ENCODE measurements at regions not wholly inside any gene's neighbourhood (a gene's known extent, or its start where the extent isn't known, plus 50 kb on each side); places are given as distances from the start of the nearest gene placed in this dataset.

DNA sequence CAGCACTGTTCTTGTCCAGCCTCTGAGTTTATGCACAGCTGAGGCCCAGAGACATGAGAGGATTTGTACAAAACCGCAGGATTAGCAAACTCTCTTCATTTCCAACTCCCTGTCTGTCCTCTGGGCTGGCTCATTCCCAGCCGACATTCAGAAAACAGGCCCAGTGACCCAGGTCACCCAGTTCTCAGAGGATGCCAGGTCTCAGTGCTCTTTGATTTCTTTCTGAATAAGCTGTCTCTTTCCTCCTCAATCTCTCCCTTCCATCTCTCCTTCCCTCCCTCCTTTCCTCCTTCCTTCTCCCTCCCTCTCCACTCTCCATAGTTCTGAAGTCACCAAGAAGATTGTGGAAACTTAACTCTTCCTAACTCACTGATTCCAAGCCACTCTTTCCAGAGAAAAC lies 372.7 kb upstream of the SULF2 start:
- no peak for DNase-seq (ENCODE audit: low read depth)

- no peak for DNase-seq (ENCODE audit: low read depth)
Observed at GRCh38 chr20:48156951-48157700, 371.8 kb upstream of the SULF2 start.

DNA sequence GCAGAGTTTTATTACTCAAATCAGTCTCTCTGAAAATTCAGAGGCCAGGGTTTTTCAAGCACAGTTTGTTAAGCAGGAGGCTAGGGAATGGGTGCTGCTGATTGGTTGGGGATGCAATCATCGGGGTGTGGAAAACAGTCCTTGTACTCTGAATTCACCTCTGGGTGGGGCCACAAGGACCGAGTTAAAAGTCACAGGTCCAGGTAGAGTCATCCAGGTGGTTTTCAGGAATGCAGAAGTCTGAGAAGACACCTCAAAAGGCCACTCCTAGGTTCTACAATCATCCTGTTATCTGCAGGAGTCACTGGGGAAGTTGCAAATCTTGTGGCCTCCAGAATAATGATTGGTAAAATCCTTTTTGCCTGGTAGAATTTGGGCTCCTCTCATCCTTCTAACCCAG lies 371.2 kb upstream of the SULF2 start:
- DNase-seq (ENCODE audit: low read depth) = no peak

- DNase-seq (ENCODE audit: low read depth) = no peak
Observed at GRCh38 chr20:48155268-48155667, 370.0 kb upstream of the SULF2 start.

DNA sequence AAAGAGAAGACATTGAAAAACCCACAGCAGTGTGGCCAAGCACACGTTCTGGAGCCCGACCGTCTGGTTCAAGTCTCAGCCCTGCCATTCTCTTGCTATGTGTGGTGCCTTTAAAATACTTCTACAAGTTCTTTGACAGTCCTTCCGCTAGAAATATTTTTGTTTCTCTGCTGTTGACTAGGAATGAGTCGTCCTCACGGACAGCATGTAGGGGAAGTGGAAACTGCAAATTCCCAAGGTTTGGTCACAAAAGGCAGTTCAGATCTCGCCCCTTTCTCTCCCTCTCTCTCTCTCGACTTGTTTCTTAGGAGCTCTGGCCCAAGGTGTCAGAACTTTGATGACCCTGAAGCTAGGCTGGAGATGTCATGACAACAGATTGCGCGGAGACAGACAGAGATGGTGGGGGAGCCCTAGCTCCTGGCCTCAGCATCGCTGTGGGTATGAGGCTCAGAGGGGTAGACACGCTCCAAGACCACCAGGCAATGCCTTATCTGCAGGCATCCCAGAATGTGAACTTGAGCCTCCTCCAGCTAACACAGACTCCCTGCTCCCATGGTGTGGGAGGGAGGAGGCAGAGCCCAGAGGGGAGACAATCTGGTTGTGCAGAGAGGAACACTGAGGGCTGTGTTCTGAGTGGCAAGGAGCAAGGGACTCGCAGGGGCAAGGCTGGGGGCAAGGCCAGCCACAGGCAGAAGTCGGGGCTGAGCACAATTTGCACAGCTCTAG lies 368.9 kb upstream of the SULF2 start:
- no peak for DNase-seq (ENCODE audit: low read depth)

GRCh38 chr20:48153523-48153922 lies 368.2 kb upstream of the SULF2 start:
- DNase-seq (ENCODE audit: low read depth) = no peak

DNA sequence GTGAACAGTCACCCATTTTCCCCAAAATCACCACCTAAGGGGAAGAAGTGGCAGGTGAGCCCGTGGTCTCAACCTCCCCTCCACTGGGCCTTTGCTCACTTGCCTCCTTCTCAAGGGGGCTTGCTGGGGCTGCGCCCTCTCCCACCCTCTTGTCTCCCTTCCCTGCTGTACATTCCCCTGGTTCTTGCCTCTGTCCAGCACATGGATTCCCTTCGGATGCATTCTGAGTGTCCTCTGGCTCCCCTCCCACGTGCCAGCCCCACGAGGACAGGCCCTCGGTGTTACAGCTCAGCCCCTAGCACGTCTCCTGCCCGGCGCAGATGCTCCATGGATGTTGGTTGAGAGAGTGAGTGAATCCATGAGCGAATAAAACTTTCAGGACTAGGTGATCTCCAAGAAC lies 367.8 kb upstream of the SULF2 start:
- DNase-seq (ENCODE audit: low read depth) = no peak

DNA sequence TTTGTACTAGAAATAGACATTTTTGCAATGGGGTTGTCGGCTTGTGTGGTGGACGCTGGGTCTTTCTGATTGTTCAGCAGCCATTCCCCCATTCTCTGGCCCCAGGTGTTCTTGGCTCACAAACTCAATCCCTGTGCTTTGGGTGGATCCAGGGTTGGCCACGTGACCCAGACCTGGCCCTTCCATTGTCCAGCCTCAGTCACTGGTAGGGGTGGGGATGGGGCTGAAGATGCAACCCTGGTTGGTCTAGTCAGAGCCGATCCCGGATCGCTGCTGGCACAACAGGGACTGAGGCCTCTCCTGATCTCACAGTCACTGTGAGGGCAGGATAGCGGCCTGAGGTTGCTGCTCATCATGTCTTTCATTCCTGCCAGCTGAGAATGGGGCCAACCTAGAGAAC lies 365.3 kb upstream of the SULF2 start:
- no peak for DNase-seq (ENCODE audit: low read depth)

DNA sequence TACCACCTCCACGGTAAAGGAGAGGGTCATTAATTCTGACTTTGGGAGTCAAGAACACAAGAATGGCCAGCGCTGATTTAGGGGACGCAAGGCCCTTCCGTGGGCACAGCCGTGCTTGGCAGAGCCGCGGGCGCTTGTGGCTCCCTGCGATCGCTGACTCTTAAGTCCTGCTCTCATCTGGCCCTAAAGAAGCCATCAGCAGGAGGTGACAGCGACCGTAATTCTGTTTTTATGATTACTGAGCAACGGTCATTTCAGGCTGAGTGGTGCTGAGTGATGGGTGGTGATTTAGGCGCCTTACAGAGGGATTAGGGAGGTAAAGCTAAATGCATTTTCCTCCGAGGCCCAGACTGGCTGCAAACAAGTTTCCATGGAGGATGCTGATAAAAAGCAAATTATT lies 364.6 kb upstream of the SULF2 start:
- DNase-seq (ENCODE audit: low read depth) = no peak

GRCh38 chr20:48148916-48149672 lies 363.8 kb upstream of the SULF2 start:
- no peak for DNase-seq (ENCODE audit: low read depth)

GRCh38 chr20:48148020-48148419 lies 362.7 kb upstream of the SULF2 start:
- DNase-seq (ENCODE audit: low read depth) = no peak

- no peak for DNase-seq (ENCODE audit: low read depth)
Observed at GRCh38 chr20:48147311-48147710, 362.0 kb upstream of the SULF2 start.

DNA sequence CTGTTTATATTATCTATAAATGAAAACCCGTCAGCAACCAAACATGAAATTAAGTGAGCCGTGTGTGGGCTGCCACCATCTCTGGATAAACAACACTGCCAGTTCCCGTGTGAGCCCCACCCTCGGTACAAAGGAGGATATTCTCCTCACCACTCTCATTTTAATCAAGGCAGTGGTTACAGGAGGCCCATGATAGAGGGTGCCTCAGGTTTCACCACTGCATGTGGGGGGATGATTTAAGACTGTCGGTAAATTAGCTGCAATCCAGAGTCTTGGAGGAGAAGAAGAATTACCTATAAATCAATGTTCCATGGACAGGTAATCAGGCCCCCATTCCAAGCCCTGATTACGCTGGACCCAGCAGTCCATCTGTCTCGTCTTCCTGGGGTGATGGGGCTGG lies 361.6 kb upstream of the SULF2 start:
- no peak for DNase-seq (ENCODE audit: low read depth)

- no peak for DNase-seq (ENCODE audit: low read depth)
Observed at GRCh38 chr20:48146308-48146707, 361.0 kb upstream of the SULF2 start.

- DNase-seq (ENCODE audit: low read depth) = no peak
Observed at GRCh38 chr20:48143435-48144081, 358.3 kb upstream of the SULF2 start.

- DNase-seq (ENCODE audit: low read depth) = no peak
Observed at GRCh38 chr20:48142516-48142773, 357.2 kb upstream of the SULF2 start.

- DNase-seq (ENCODE audit: low read depth) = no peak
Observed at GRCh38 chr20:48141660-48142515, 356.6 kb upstream of the SULF2 start.

DNA sequence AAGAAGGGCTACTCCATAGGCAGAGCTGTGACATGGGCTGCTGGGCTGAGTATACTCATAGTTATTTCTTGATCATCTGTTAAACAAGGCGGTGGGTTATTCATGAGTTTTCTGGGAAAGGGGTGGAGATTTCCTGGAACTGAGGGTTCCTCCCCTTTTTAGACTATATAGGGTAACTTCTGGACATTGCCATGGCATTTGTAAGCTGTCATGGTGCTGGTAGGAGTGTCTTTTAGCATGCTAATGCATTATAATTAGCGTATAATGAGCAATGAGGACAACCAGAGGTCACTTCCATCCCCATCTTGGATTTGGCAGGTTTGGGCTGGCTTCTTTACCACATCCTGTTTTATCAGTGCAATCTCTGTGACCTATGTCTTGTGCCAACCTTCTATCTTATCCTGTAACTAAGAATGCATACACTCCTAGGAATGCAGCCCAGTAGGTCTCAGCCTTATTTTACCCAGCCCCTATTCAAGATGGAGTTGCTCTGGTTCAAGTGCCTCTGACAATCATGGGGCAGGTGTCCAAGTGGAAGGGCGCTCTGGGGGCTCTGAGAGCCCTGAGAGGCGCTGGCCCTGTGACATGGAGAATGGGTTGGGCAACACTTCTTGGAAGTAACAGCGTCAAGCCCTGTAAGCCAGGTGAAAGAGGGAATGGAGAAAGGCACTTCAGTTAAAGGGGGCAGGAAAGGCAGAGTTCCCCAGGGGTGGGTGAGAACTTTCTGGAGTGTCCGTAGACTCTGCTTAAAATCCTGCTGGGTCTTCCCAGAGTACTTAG lies 354.2 kb upstream of the SULF2 start:
- DNase-seq (ENCODE audit: low read depth) = no peak

DNA sequence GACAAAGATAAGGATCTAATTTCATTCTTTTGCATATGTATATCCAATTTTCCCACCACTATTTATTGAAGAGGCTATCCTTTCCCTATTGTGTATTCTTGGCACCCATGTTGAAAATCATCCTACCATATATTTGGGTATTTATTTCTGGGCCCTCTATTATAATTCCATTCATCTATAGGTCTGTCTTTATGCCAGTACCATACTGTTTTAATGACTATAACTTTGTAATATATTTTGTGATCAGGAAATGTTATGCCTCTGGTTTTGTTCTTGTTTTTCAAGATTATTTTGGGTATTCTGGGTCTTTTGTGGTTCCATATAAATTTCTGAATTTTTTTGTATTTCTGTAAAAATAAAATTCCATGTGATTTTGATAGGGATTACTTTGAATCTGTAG lies 347.6 kb upstream of the SULF2 start:
- DNase-seq (ENCODE audit: low read depth) = no peak

DNA sequence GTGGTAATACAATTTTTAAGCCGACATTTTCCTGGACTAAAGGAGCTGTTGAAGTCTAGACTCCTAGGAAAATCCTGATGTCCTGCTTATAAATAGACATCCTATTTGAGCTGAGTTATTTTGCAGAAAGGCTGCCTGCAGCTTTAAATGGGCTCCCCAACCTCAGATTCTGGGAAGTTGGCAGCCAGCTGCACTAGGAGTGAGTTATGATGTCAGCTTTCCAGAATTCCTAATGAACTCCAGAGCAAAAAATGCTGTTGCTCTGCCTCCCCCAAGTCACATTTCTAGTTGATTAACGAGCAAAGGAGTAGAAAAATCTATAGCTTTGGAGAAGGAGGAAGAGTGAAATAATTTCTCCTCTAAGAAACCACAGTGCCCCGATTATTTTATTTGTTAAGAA lies 346.3 kb upstream of the SULF2 start:
- DNase-seq (ENCODE audit: low read depth) = no peak
